Trophoblast cell (in vitro differentiated cells and primary cell): ENCODE measurements at regions not wholly inside any gene's neighbourhood (a gene's known extent, or its start where the extent isn't known, plus 50 kb on each side); places are given as distances from the start of the nearest gene placed in this dataset.

Experiments
- DNase-seq, 2 donors: peaks; one replicate each; pipeline ENCODE4 v3.0.0-alpha.2; 2016
- H2AFZ ChIP-seq: 2 replicates; pipeline ENCODE4 v1.6.1; 2013; ENCODE audit warnings: low read length, moderate library complexity, mild to moderate bottlenecking; ENCODE audit not compliant: insufficient read depth, poor library complexity
- H2AK5ac ChIP-seq: 2 replicates; pipeline ENCODE4 v1.6.1; 2013; ENCODE audit warnings: mild to moderate bottlenecking, low read length
- H2BK120ac ChIP-seq: 2 replicates; pipeline ENCODE4 v1.6.1; 2013; ENCODE audit warnings: low read length, mild to moderate bottlenecking, moderate library complexity; ENCODE audit not compliant: insufficient read depth, poor library complexity
- H2BK12ac ChIP-seq: 2 replicates; pipeline ENCODE4 v1.6.1; 2013; ENCODE audit warnings: mild to moderate bottlenecking, low read length, moderate library complexity
- H2BK5ac ChIP-seq: 2 replicates; pipeline ENCODE4 v1.6.1; 2013; ENCODE audit warnings: low read length, low read depth, moderate library complexity, mild to moderate bottlenecking; ENCODE audit not compliant: poor library complexity
- H3K14ac ChIP-seq: 2 replicates; pipeline ENCODE4 v1.6.1; 2013; ENCODE audit warnings: mild to moderate bottlenecking, low read length
- H3K18ac ChIP-seq: 2 replicates; pipeline ENCODE4 v1.6.1; 2013; ENCODE audit warnings: mild to moderate bottlenecking, low read length
- H3K23ac ChIP-seq: 2 replicates; pipeline ENCODE4 v1.6.1; 2013; ENCODE audit warnings: low read length
- H3K27ac ChIP-seq: 2 replicates; pipeline ENCODE4 v1.5.1; 2013; ENCODE audit warnings: low read depth, mild to moderate bottlenecking, inconsistent platforms, low read length, moderate library complexity
- H3K27me3 ChIP-seq: 2 replicates; pipeline ENCODE4 v1.6.1; 2013; ENCODE audit warnings: inconsistent platforms, mild to moderate bottlenecking, low read length, moderate library complexity; ENCODE audit not compliant: insufficient read depth
- H3K36me3 ChIP-seq, 2 experiments: 1 replicate in 1 of 2; 2 replicates in 1 of 2; pipeline ENCODE4 v1.6.1; 2013; ENCODE audit warnings: low read length in 2 of 2, mild to moderate bottlenecking in 2 of 2, moderate library complexity in 1 of 2; ENCODE audit not compliant: insufficient read depth in 2 of 2, control insufficient read depth in 1 of 2
- H3K4ac ChIP-seq: 2 replicates; pipeline ENCODE4 v1.6.1; 2013; ENCODE audit warnings: low read depth, mild to moderate bottlenecking, low read length, moderate library complexity
- H3K4me1 ChIP-seq, 2 experiments: 1 replicate in 1 of 2; 2 replicates in 1 of 2; pipeline ENCODE4 v1.6.1; 2013; ENCODE audit warnings: low read length in 2 of 2, mild to moderate bottlenecking in 2 of 2, moderate library complexity in 1 of 2; ENCODE audit not compliant: insufficient read depth in 2 of 2, control insufficient read depth in 1 of 2
- H3K4me2 ChIP-seq: 2 replicates; pipeline ENCODE4 v1.6.1; 2013; ENCODE audit warnings: inconsistent platforms, mild to moderate bottlenecking, low read length, moderate library complexity
- H3K4me3 ChIP-seq: 2 replicates; pipeline ENCODE4 v1.5.1; 2013; ENCODE audit warnings: mild to moderate bottlenecking, low read depth, low read length, inconsistent platforms
- H3K79me1 ChIP-seq: one replicate; pipeline ENCODE4 v1.6.1; 2013; ENCODE audit warnings: low read length
- H3K79me2 ChIP-seq: 2 replicates; pipeline ENCODE4 v1.6.1; 2013; ENCODE audit warnings: low read length, mild to moderate bottlenecking; ENCODE audit not compliant: control insufficient read depth, insufficient read depth, poor library complexity
- H3K9ac ChIP-seq: 2 replicates; pipeline ENCODE4 v1.6.1; 2013; ENCODE audit warnings: mild to moderate bottlenecking, low read length
- H3K9me3 ChIP-seq: 2 replicates; pipeline ENCODE4 v1.6.1; 2013; ENCODE audit warnings: low read depth, mild to moderate bottlenecking, control low read depth, inconsistent platforms, low read length; ENCODE audit not compliant: insufficient read depth
- H4K12ac ChIP-seq: 2 replicates; pipeline ENCODE4 v1.6.1; 2013; ENCODE audit warnings: low read depth, mild to moderate bottlenecking, low read length, moderate library complexity
- H4K8ac ChIP-seq: 2 replicates; pipeline ENCODE4 v1.6.1; 2013; ENCODE audit warnings: low read depth, mild to moderate bottlenecking, low read length, moderate library complexity
- H4K91ac ChIP-seq: one replicate; pipeline ENCODE4 v1.6.1; 2013; ENCODE audit warnings: low read depth, mild to moderate bottlenecking, low read length, moderate library complexity
- WGBS: extraction: QIAGEN DNeasy Blood & Tissue Kit; methylation state at CpG from one replicate; pipeline ENCODE4 v1.1.7; 2013; ENCODE audit warnings: missing lambda C conversion rate; ENCODE audit not compliant: insufficient read length, insufficient coverage; ENCODE audit errors: extremely low coverage; 5-methylcytosine and 5-hydroxymethylcytosine counted together

- no peak overlapping the region for H2BK120ac ChIP-seq
- no peak overlapping the region for H4K91ac ChIP-seq
- no peak overlapping the region for H2AFZ ChIP-seq
- no peaks in the 10 kb centered on the region for H3K27me3 ChIP-seq
- no peaks in the 10 kb centered on the region for H3K4me1 ChIP-seq
- H2BK12ac ChIP-seq = no peak overlapping the region
- no peak overlapping the region for H4K12ac ChIP-seq
- H3K18ac ChIP-seq = no peak overlapping the region
- H2BK5ac ChIP-seq = no peak overlapping the region
- H4K8ac ChIP-seq = no peak overlapping the region
- no CpG with 5 or more reads among the region's 1 CpG for WGBS
- H3K9ac ChIP-seq = no peak overlapping the region
- H3K4me3 ChIP-seq = no peak overlapping the region
- no peaks in the 10 kb centered on the region for H3K79me1 ChIP-seq
- no peak overlapping the region for H3K14ac ChIP-seq
- no peak overlapping the region for H3K4ac ChIP-seq
- H3K9me3 ChIP-seq = no peaks in the 10 kb centered on the region
- H3K23ac ChIP-seq = no peak overlapping the region
- no peak for DNase-seq
- H3K36me3 ChIP-seq = no peaks in the 10 kb centered on the region
- H2AK5ac ChIP-seq = no peak overlapping the region
- no peaks in the 10 kb centered on the region for H3K79me2 ChIP-seq
- H3K4me2 ChIP-seq = no peak overlapping the region
- no peak overlapping the region for H3K27ac ChIP-seq
Measured at GRCh38 chr3:169020371-169020770, 643.1 kb downstream of the MECOM start.

GRCh38 chr3:169009453-169009852, 654.1 kb downstream of the MECOM start:
- no peak overlapping the region for H3K23ac ChIP-seq
- no peaks in the 10 kb centered on the region for H3K27me3 ChIP-seq
- no peaks in the 10 kb centered on the region for H3K4me1 ChIP-seq
- H4K8ac ChIP-seq = no peak overlapping the region
- H2BK120ac ChIP-seq = no peak overlapping the region
- no peak overlapping the region for H3K4me3 ChIP-seq
- no peak overlapping the region for H2AK5ac ChIP-seq
- no peak overlapping the region for H2AFZ ChIP-seq
- H3K9me3 ChIP-seq = no peaks in the 10 kb centered on the region
- no peaks in the 10 kb centered on the region for H3K79me2 ChIP-seq
- no peak overlapping the region for H3K4me2 ChIP-seq
- no peak overlapping the region for H3K18ac ChIP-seq
- no peak for DNase-seq
- H3K27ac ChIP-seq = no peak overlapping the region
- H2BK5ac ChIP-seq = no peak overlapping the region
- no peak overlapping the region for H3K4ac ChIP-seq
- H3K9ac ChIP-seq = no peak overlapping the region
- no peak overlapping the region for H4K12ac ChIP-seq
- H4K91ac ChIP-seq = no peak overlapping the region
- H3K14ac ChIP-seq = no peak overlapping the region
- no peaks in the 10 kb centered on the region for H3K36me3 ChIP-seq
- H2BK12ac ChIP-seq = no peak overlapping the region
- no peaks in the 10 kb centered on the region for H3K79me1 ChIP-seq

GRCh38 chr3:169008776-169009358, 654.6 kb downstream of the MECOM start:
- H3K9me3 ChIP-seq = no peaks in the 10 kb centered on the region
- H3K79me2 ChIP-seq = no peaks in the 10 kb centered on the region
- no peak overlapping the region for H2BK12ac ChIP-seq
- H4K8ac ChIP-seq = no peak overlapping the region
- H2AFZ ChIP-seq = no peak overlapping the region
- no peak overlapping the region for H3K14ac ChIP-seq
- H3K79me1 ChIP-seq = no peaks in the 10 kb centered on the region
- no peaks in the 10 kb centered on the region for H3K27me3 ChIP-seq
- no peak overlapping the region for H2BK120ac ChIP-seq
- H3K4ac ChIP-seq = no peak overlapping the region
- H3K36me3 ChIP-seq = no peaks in the 10 kb centered on the region
- no peak overlapping the region for H3K4me2 ChIP-seq
- H4K12ac ChIP-seq = no peak overlapping the region
- H3K4me1 ChIP-seq = no peaks in the 10 kb centered on the region
- H3K4me3 ChIP-seq = no peak overlapping the region
- H4K91ac ChIP-seq = no peak overlapping the region
- H3K27ac ChIP-seq = no peak overlapping the region
- WGBS = no CpG with 5 or more reads among the region's 2 CpGs
- no peak overlapping the region for H2BK5ac ChIP-seq
- H3K23ac ChIP-seq = no peak overlapping the region
- no peak overlapping the region for H3K18ac ChIP-seq
- no peak overlapping the region for H2AK5ac ChIP-seq
- no peak for DNase-seq
- no peak overlapping the region for H3K9ac ChIP-seq

GRCh38 chr3:169007145-169007544, 656.4 kb downstream of the MECOM start:
- no CpG with 5 or more reads among the region's 2 CpGs for WGBS
- H3K79me1 ChIP-seq = no peaks in the 10 kb centered on the region
- H4K12ac ChIP-seq = no peak overlapping the region
- H2AFZ ChIP-seq = no peak overlapping the region
- no peak overlapping the region for H4K91ac ChIP-seq
- no peak overlapping the region for H3K4me2 ChIP-seq
- H3K23ac ChIP-seq = no peak overlapping the region
- H3K27ac ChIP-seq = no peak overlapping the region
- H3K18ac ChIP-seq = no peak overlapping the region
- no peak overlapping the region for H4K8ac ChIP-seq
- H3K4ac ChIP-seq = no peak overlapping the region
- DNase-seq = no peak
- no peak overlapping the region for H2AK5ac ChIP-seq
- H3K14ac ChIP-seq = no peak overlapping the region
- no peaks in the 10 kb centered on the region for H3K79me2 ChIP-seq
- no peaks in the 10 kb centered on the region for H3K9me3 ChIP-seq
- H3K4me1 ChIP-seq = no peaks in the 10 kb centered on the region
- H3K4me3 ChIP-seq = no peak overlapping the region
- H3K27me3 ChIP-seq = no peaks in the 10 kb centered on the region
- H2BK5ac ChIP-seq = no peak overlapping the region
- H2BK12ac ChIP-seq = no peak overlapping the region
- H3K9ac ChIP-seq = no peak overlapping the region
- H2BK120ac ChIP-seq = no peak overlapping the region
- H3K36me3 ChIP-seq = no peaks in the 10 kb centered on the region
